GM06990 (cell line): ENCODE measurements at regions not wholly inside any gene's neighbourhood (a gene's known extent, or its start where the extent isn't known, plus 50 kb on each side); places are given as distances from the start of the nearest gene placed in this dataset.

ENCODE experiments used
- DNase-seq: peaks from one replicate; pipeline ENCODE4 v3.0.0-alpha.2; 2011; ENCODE audit not compliant: insufficient read length; ENCODE audit errors: extremely low read depth
- H3K27me3 ChIP-seq: replicated peaks from 2 replicates; pipeline ENCODE4 v1.6.0; 2011; ENCODE audit warnings: low read length; ENCODE audit not compliant: control insufficient read depth, insufficient read depth
- H3K36me3 ChIP-seq: 2 replicates; pipeline ENCODE4 v1.5.1; 2011; ENCODE audit warnings: low read length; ENCODE audit not compliant: control insufficient read depth, insufficient read depth
- H3K4me3 ChIP-seq: replicated peaks from 2 replicates; pipeline ENCODE4 v1.5.1; 2011; ENCODE audit warnings: low read depth, mild to moderate bottlenecking, control low read depth, low read length
- CTCF ChIP-seq: IDR thresholded peaks from 2 replicates; pipeline ENCODE4 v1.5.1; 2011; ENCODE audit warnings: low read length, control low read depth, mild to moderate bottlenecking, inconsistent platforms; ENCODE audit not compliant: insufficient read depth, poor library complexity, severe bottlenecking

DNA sequence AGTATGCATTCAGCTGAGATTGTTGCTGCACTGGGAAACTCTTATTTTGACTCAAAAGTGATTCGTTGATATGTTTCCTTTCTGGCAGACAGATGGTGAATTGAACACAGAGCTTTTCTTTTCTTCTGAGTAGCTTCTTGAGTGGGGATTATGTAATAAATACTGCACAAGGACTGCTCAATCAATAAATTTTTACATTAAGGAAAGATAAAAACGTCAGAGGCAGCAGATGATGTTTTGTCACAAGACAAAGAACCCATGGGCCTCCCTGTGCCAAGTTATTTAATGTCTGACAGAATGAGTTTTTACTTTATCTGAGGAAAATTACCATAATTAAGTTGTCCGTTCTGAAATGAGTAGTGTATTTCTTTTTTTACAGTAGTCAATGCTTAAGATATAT is 460.3 kb downstream of the UTRN start:
- H3K4me3 ChIP-seq = no peak overlapping the region
- H3K27me3 ChIP-seq = no peaks in the 10 kb centered on the region
- no peak for DNase-seq
- no peaks in the 10 kb centered on the region for H3K36me3 ChIP-seq
- TF ChIP-seq CTCF = no peak

GRCh38 chr6:144746902-144747469 is 461.9 kb downstream of the UTRN start:
- Histone ChIP-seq H3K36me3 (no peaks in the 10 kb centered on the region), H3K27me3 (no peaks in the 10 kb centered on the region), H3K4me3 (no peak overlapping the region)
- no peak for DNase-seq
- TF ChIP-seq CTCF = no peak

DNA sequence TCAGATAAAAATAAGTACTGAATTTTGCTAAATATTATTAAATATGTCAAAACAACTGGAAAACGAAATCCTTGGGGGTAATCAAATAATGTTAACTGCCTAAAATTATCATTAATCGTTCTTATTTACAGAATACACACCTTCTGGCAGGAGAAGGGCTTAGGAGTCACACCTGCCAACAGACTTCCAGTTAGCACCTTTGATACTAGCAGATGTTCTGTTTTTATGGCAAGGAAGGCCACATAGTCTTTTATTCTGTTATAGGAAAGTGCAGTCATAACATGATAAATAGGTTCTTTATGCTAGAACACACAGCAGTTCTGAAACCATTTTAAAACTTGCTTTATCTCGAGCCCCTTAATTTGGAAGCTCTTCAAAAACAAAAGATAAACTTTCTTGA is 464.1 kb downstream of the UTRN start:
- Histone ChIP-seq H3K27me3 (no peaks in the 10 kb centered on the region), H3K4me3 (no peak overlapping the region), H3K36me3 (no peaks in the 10 kb centered on the region)
- no peak for DNase-seq
- TF ChIP-seq CTCF = no peak

- Histone ChIP-seq H3K27me3 (no peaks in the 10 kb centered on the region), H3K4me3 (no peak overlapping the region), H3K36me3 (no peaks in the 10 kb centered on the region)
- no peak for TF ChIP-seq CTCF
- peak; percentile 30 for DNase-seq
These were observed 468.0 kb downstream of the UTRN start for GRCh38 chr6:144753023-144753705.

- H3K27me3 ChIP-seq = no peaks in the 10 kb centered on the region
- no peak for DNase-seq
- H3K4me3 ChIP-seq = no peak overlapping the region
- no peaks in the 10 kb centered on the region for H3K36me3 ChIP-seq
- no peak for TF ChIP-seq CTCF
These were observed 471.3 kb downstream of the UTRN start for GRCh38 chr6:144756469-144756868.

- Histone ChIP-seq H3K27me3 (no peaks in the 10 kb centered on the region), H3K36me3 (no peaks in the 10 kb centered on the region), H3K4me3 (no peak overlapping the region)
- TF ChIP-seq CTCF = no peak
- no peak for DNase-seq
These were observed 472.2 kb downstream of the UTRN start for GRCh38 chr6:144757299-144757698.
